ENCODE measurements at regions not wholly inside any gene's neighbourhood (a gene's known extent, or its start where the extent isn't known, plus 50 kb on each side); places are given as distances from the start of the nearest gene placed in this dataset.

- WGBS: 82% methylated on average over 6 of the region's 8 CpGs
Measured at GRCh38 chr16:73629011-73629410, 581.1 kb upstream of the ZFHX3 start.

GRCh38 chr16:73617738-73618137 is 569.8 kb upstream of the ZFHX3 start:
- Histone ChIP-seq H3K4me3 (ENCODE audit: insufficient read depth in 1 of 2, low read depth in 1 of 2, low read length in 2 of 2) (no peak overlapping the region), H3K18ac (ENCODE audit: low read depth in 1 of 2, low read length in 2 of 2) (no peak overlapping the region), H3K9ac (ENCODE audit: low read length) (no peak overlapping the region)

More at GRCh38 chr16:73629011-73629410, 581.1 kb upstream of the ZFHX3 start:
- H2AFZ ChIP-seq (ENCODE audit: low read depth, low read length): no peak overlapping the region
- no peak overlapping the region for H3K4me2 ChIP-seq (ENCODE audit: low read length, poor library complexity, severe bottlenecking)
- no peak overlapping the region for H3K4me3 ChIP-seq (ENCODE audit: insufficient read depth in 1 of 2, low read depth in 1 of 2, low read length in 2 of 2)
- no peak for DNase-seq
- H3K4ac ChIP-seq (ENCODE audit: low read depth in 1 of 2, low read length in 2 of 2): no peak overlapping the region
- no peak overlapping the region for H3K14ac ChIP-seq (ENCODE audit: low read length in 2 of 2)
- no peak overlapping the region for H2AK5ac ChIP-seq (ENCODE audit: low read length, severe bottlenecking)
- H3K18ac ChIP-seq (ENCODE audit: low read depth in 1 of 2, low read length in 2 of 2): no peak overlapping the region
- H3K27me3 ChIP-seq (ENCODE audit: control insufficient read depth in 1 of 2, insufficient read depth in 1 of 2, low read length in 2 of 2): no peaks in the 10 kb centered on the region
- no peak overlapping the region for H2BK12ac ChIP-seq (ENCODE audit: low read length in 2 of 2)
- no peaks in the 10 kb centered on the region for H3K36me3 ChIP-seq (ENCODE audit: control insufficient read depth in 1 of 2, insufficient read depth in 2 of 2, low read depth in 1 of 2, low read length in 2 of 2)
- no peak overlapping the region for H3K27ac ChIP-seq (ENCODE audit: low read length, poor library complexity, severe bottlenecking)
- H3K9ac ChIP-seq (ENCODE audit: low read length): no peak overlapping the region
- no peak overlapping the region for H3K23ac ChIP-seq (ENCODE audit: low read length in 2 of 2)
- no peaks in the 10 kb centered on the region for H3K4me1 ChIP-seq (ENCODE audit: control insufficient read depth, insufficient read depth, low read depth, low read length)
- no peak overlapping the region for H2BK120ac ChIP-seq (ENCODE audit: low read depth, low read length)
- no peaks in the 10 kb centered on the region for H3K79me1 ChIP-seq (replicated peaks; ENCODE audit: low read length, poor library complexity, severe bottlenecking)
- no peak overlapping the region for H4K8ac ChIP-seq (ENCODE audit: low read length)
- no peak overlapping the region for H4K91ac ChIP-seq (ENCODE audit: low read length)
- H3K9me3 ChIP-seq (ENCODE audit: control insufficient read depth, low read length): no peaks in the 10 kb centered on the region
- no peak overlapping the region for H2BK15ac ChIP-seq (ENCODE audit: low read depth, poor library complexity, severe bottlenecking)
- H2BK5ac ChIP-seq (ENCODE audit: low read depth, low read length, poor library complexity, severe bottlenecking): no peak overlapping the region

GRCh38 chr16:73616770-73617169 is 568.8 kb upstream of the ZFHX3 start:
- Histone ChIP-seq H3K4me1 (ENCODE audit: control insufficient read depth, insufficient read depth, low read depth, low read length) (no peaks in the 10 kb centered on the region), H3K27me3 (ENCODE audit: control insufficient read depth in 1 of 2, insufficient read depth in 1 of 2, low read length in 2 of 2) (peaks cover 0 to 3% of the 10 kb centered on the region in 2 experiments)
- WGBS: 64% methylated on average over 6 of the region's 6 CpGs

More at GRCh38 chr16:73617738-73618137, 569.8 kb upstream of the ZFHX3 start:
- H2BK120ac ChIP-seq (ENCODE audit: low read depth, low read length): no peak overlapping the region
- H3K36me3 ChIP-seq (ENCODE audit: control insufficient read depth in 1 of 2, insufficient read depth in 2 of 2, low read depth in 1 of 2, low read length in 2 of 2): no peaks in the 10 kb centered on the region
- H4K91ac ChIP-seq (ENCODE audit: low read length): no peak overlapping the region
- no peak overlapping the region for H3K23ac ChIP-seq (ENCODE audit: low read length in 2 of 2)
- H3K4me1 ChIP-seq (ENCODE audit: control insufficient read depth, insufficient read depth, low read depth, low read length): no peaks in the 10 kb centered on the region
- no peak overlapping the region for H2BK5ac ChIP-seq (ENCODE audit: low read depth, low read length, poor library complexity, severe bottlenecking)
- DNase-seq: no peak
- no peak overlapping the region for H2AK5ac ChIP-seq (ENCODE audit: low read length, severe bottlenecking)
- no peak overlapping the region for H2BK15ac ChIP-seq (ENCODE audit: low read depth, poor library complexity, severe bottlenecking)
- H3K27me3 ChIP-seq (ENCODE audit: control insufficient read depth in 1 of 2, insufficient read depth in 1 of 2, low read length in 2 of 2): peaks cover 0 to 3% of the 10 kb centered on the region in 2 experiments
- H3K14ac ChIP-seq (ENCODE audit: low read length in 2 of 2): no peak overlapping the region
- WGBS: 77% methylated on average over 4 of the region's 4 CpGs
- no peak overlapping the region for H3K27ac ChIP-seq (ENCODE audit: low read length, poor library complexity, severe bottlenecking)
- no peaks in the 10 kb centered on the region for H3K79me1 ChIP-seq (replicated peaks; ENCODE audit: low read length, poor library complexity, severe bottlenecking)
- no peak overlapping the region for H3K4ac ChIP-seq (ENCODE audit: low read depth in 1 of 2, low read length in 2 of 2)
- H3K9me3 ChIP-seq (ENCODE audit: control insufficient read depth, low read length): no peaks in the 10 kb centered on the region
- no peak overlapping the region for H3K4me2 ChIP-seq (ENCODE audit: low read length, poor library complexity, severe bottlenecking)
- H2BK12ac ChIP-seq (ENCODE audit: low read length in 2 of 2): no peak overlapping the region
- no peak overlapping the region for H2AFZ ChIP-seq (ENCODE audit: low read depth, low read length)
- no peak overlapping the region for H4K8ac ChIP-seq (ENCODE audit: low read length)

GRCh38 chr16:73616166-73616753 is 568.3 kb upstream of the ZFHX3 start:
- no peak overlapping the region for H2BK120ac ChIP-seq (ENCODE audit: low read depth, low read length)
- H3K18ac ChIP-seq (ENCODE audit: low read depth in 1 of 2, low read length in 2 of 2): no peak overlapping the region
- no peak overlapping the region for H4K8ac ChIP-seq (ENCODE audit: low read length)
- H4K91ac ChIP-seq (ENCODE audit: low read length): no peak overlapping the region
- no peak overlapping the region for H2BK5ac ChIP-seq (ENCODE audit: low read depth, low read length, poor library complexity, severe bottlenecking)
- H3K4me1 ChIP-seq (ENCODE audit: control insufficient read depth, insufficient read depth, low read depth, low read length): no peaks in the 10 kb centered on the region
- H3K4me2 ChIP-seq (ENCODE audit: low read length, poor library complexity, severe bottlenecking): no peak overlapping the region
- H3K9me3 ChIP-seq (ENCODE audit: control insufficient read depth, low read length): no peaks in the 10 kb centered on the region
- H3K14ac ChIP-seq (ENCODE audit: low read length in 2 of 2): no peak overlapping the region
- no peak overlapping the region for H3K23ac ChIP-seq (ENCODE audit: low read length in 2 of 2)
- no peak overlapping the region for H3K27ac ChIP-seq (ENCODE audit: low read length, poor library complexity, severe bottlenecking)
- peaks cover 0 to 3% of the 10 kb centered on the region in 2 experiments for H3K27me3 ChIP-seq (ENCODE audit: control insufficient read depth in 1 of 2, insufficient read depth in 1 of 2, low read length in 2 of 2)
- no peak overlapping the region for H2AK5ac ChIP-seq (ENCODE audit: low read length, severe bottlenecking)
- H3K4ac ChIP-seq (ENCODE audit: low read depth in 1 of 2, low read length in 2 of 2): no peak overlapping the region
- 64% methylated on average over 2 of the region's 5 CpGs for WGBS
- H2AFZ ChIP-seq (ENCODE audit: low read depth, low read length): no peak overlapping the region
- H3K4me3 ChIP-seq (ENCODE audit: insufficient read depth in 1 of 2, low read depth in 1 of 2, low read length in 2 of 2): no peak overlapping the region
- DNase-seq: no peak
- no peaks in the 10 kb centered on the region for H3K79me1 ChIP-seq (replicated peaks; ENCODE audit: low read length, poor library complexity, severe bottlenecking)
- H2BK15ac ChIP-seq (ENCODE audit: low read depth, poor library complexity, severe bottlenecking): no peak overlapping the region
- H2BK12ac ChIP-seq (ENCODE audit: low read length in 2 of 2): no peak overlapping the region
- H3K9ac ChIP-seq (ENCODE audit: low read length): no peak overlapping the region
- H3K36me3 ChIP-seq (ENCODE audit: control insufficient read depth in 1 of 2, insufficient read depth in 2 of 2, low read depth in 1 of 2, low read length in 2 of 2): no peaks in the 10 kb centered on the region

More at GRCh38 chr16:73616770-73617169, 568.8 kb upstream of the ZFHX3 start:
- Histone ChIP-seq H2AFZ (ENCODE audit: low read depth, low read length) (no peak overlapping the region), H2BK12ac (ENCODE audit: low read length in 2 of 2) (no peak overlapping the region), H3K4me2 (ENCODE audit: low read length, poor library complexity, severe bottlenecking) (no peak overlapping the region), H2BK120ac (ENCODE audit: low read depth, low read length) (no peak overlapping the region), H3K9ac (ENCODE audit: low read length) (no peak overlapping the region), H4K91ac (ENCODE audit: low read length) (no peak overlapping the region), H2BK15ac (ENCODE audit: low read depth, poor library complexity, severe bottlenecking) (no peak overlapping the region), H2BK5ac (ENCODE audit: low read depth, low read length, poor library complexity, severe bottlenecking) (no peak overlapping the region), H3K36me3 (ENCODE audit: control insufficient read depth in 1 of 2, insufficient read depth in 2 of 2, low read depth in 1 of 2, low read length in 2 of 2) (no peaks in the 10 kb centered on the region), H3K79me1 (replicated peaks; ENCODE audit: low read length, poor library complexity, severe bottlenecking) (no peaks in the 10 kb centered on the region), H3K18ac (ENCODE audit: low read depth in 1 of 2, low read length in 2 of 2) (no peak overlapping the region), H4K8ac (ENCODE audit: low read length) (no peak overlapping the region), H3K4me3 (ENCODE audit: insufficient read depth in 1 of 2, low read depth in 1 of 2, low read length in 2 of 2) (no peak overlapping the region), H3K9me3 (ENCODE audit: control insufficient read depth, low read length) (no peaks in the 10 kb centered on the region), H3K23ac (ENCODE audit: low read length in 2 of 2) (no peak overlapping the region), H3K27ac (ENCODE audit: low read length, poor library complexity, severe bottlenecking) (no peak overlapping the region), H3K14ac (ENCODE audit: low read length in 2 of 2) (no peak overlapping the region), H2AK5ac (ENCODE audit: low read length, severe bottlenecking) (no peak overlapping the region), H3K4ac (ENCODE audit: low read depth in 1 of 2, low read length in 2 of 2) (no peak overlapping the region)
- no peak for DNase-seq

All from mesenchymal stem cell (in vitro differentiated cells and primary cell).